GM19372 (cell line): ENCODE measurements at regions not wholly inside any gene's neighbourhood (a gene's known extent, or its start where the extent isn't known, plus 50 kb on each side); places are given as distances from the start of the nearest gene placed in this dataset.

Experiments used
- ATAC-seq: cut with Tn5 transposase; IDR thresholded peaks from one replicate; pipeline ENCODE4 v1.9.1; 2021; ENCODE audit warnings: mild to moderate bottlenecking, low read depth, moderate library complexity; ENCODE audit not compliant: unreplicated experiment

DNA sequence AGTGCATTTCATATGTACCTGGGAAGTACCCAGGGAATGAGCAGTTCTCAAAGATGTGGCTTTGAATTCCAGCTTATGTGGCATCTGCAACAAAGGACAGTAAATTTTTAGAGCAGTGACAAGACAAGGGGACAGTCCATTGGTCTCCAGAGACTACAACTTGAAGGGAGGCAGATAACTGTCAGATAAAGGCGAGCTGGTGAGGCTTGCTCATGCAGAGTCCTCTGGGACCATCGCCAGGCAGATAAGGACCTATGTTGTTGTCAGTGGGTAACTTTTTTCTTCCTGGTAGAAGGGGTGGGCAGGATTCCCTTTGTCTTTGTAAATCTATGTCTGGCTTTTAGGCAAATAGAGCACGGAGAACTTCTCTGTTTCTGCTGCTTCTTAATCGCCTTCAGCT lies 120.2 kb downstream of the ICE1 start:
- no peak for ATAC-seq

GRCh38 chr5:5540065-5540464 lies 117.6 kb downstream of the ICE1 start:
- ATAC-seq: no peak
